ENCODE measurements at regions not wholly inside any gene's neighbourhood (a gene's known extent, or its start where the extent isn't known, plus 50 kb on each side); places are given as distances from the start of the nearest gene placed in this dataset.

- DNase-seq = no peak
These were observed 211.1 kb upstream of the FOXA2 start for GRCh38 chr20:22795433-22795832.

GRCh38 chr20:22795871-22796270, 211.5 kb upstream of the FOXA2 start:
- no peak for DNase-seq

- DNase-seq = no peak
These were observed 212.2 kb upstream of the FOXA2 start for GRCh38 chr20:22796469-22797077.

GRCh38 chr20:22797103-22797502, 212.7 kb upstream of the FOXA2 start:
- DNase-seq = no peak

- no peak for DNase-seq
These were observed 215.3 kb upstream of the FOXA2 start for GRCh38 chr20:22799687-22800086.

GRCh38 chr20:22800129-22800528, 215.8 kb upstream of the FOXA2 start:
- DNase-seq = no peak

GRCh38 chr20:22801528-22801927, 217.2 kb upstream of the FOXA2 start:
- DNase-seq = no peak

GRCh38 chr20:22802296-22802695, 217.9 kb upstream of the FOXA2 start:
- no peak for DNase-seq

- no peak for DNase-seq
These were observed 220.8 kb upstream of the FOXA2 start for GRCh38 chr20:22805219-22805618.

GRCh38 chr20:22805996-22806395, 221.6 kb upstream of the FOXA2 start:
- DNase-seq = no peak

- DNase-seq = no peak
These were observed 222.7 kb upstream of the FOXA2 start for GRCh38 chr20:22807045-22807444.

GRCh38 chr20:22807646-22808244, 223.4 kb upstream of the FOXA2 start:
- no peak for DNase-seq

GRCh38 chr20:22808628-22809027, 224.3 kb upstream of the FOXA2 start:
- DNase-seq = no peak

GRCh38 chr20:22810030-22810429, 225.1 kb upstream of the SSTR4 start:
- DNase-seq = no peak

GRCh38 chr20:22810626-22811569, 224.2 kb upstream of the SSTR4 start:
- no peak for DNase-seq

GRCh38 chr20:22814471-22815205, 220.5 kb upstream of the SSTR4 start:
- DNase-seq = no peak

- DNase-seq = no peak
These were observed 219.9 kb upstream of the SSTR4 start for GRCh38 chr20:22815206-22815551.

GRCh38 chr20:22815603-22816315, 219.4 kb upstream of the SSTR4 start:
- DNase-seq = no peak

GRCh38 chr20:22818636-22819035, 216.5 kb upstream of the SSTR4 start:
- no peak for DNase-seq

GRCh38 chr20:22819112-22819511, 216.0 kb upstream of the SSTR4 start:
- DNase-seq = no peak

- no peak for DNase-seq
These were observed 215.3 kb upstream of the SSTR4 start for GRCh38 chr20:22819784-22820183.

GRCh38 chr20:22821081-22821727, 213.9 kb upstream of the SSTR4 start:
- DNase-seq = no peak

Data from activated CD4-positive, alpha-beta T cell treated with anti-CD3 and anti-CD28 coated beads for 1 hour (primary cell).